GM12878 (cell line): ENCODE measurements at regions not wholly inside any gene's neighbourhood (a gene's known extent, or its start where the extent isn't known, plus 50 kb on each side); places are given as distances from the start of the nearest gene placed in this dataset.
"Not testable (repeated sequence)": the region's sequence is repeated elsewhere in the genome, so short reads cannot be mapped to it uniquely, and the experiment has no call there.

ENCODE experiments used
- ATAC-seq: fragments of 200-7000 bp; cut with Tn5 transposase; 3 replicates; pipeline ENCODE4 v1.9.1; 2020; ENCODE audit warnings: mild to moderate bottlenecking, moderate library complexity
- BruUV-seq: library from RNA; stranded (reverse); fragments of 400-500 nt; replicated peaks from 2 replicates; lab custom pipeline; 2021; lab: Mats Ljungman, UMichigan
- CTCF ChIA-PET: fragments of 300-600 bp; sonication (Branson Sonifier 250); formaldehyde crosslinking; extraction: SDS; loops from one replicate; lab custom pipeline; 2021; ENCODE audit warnings: inconsistent platforms; lab: Yijun Ruan, JAX
- POLR2A ChIA-PET: fragments of 350-600 bp; formaldehyde crosslinking; extraction: SDS; loops from one replicate; lab custom pipeline; 2021; ENCODE audit warnings: inconsistent platforms; lab: Charles Lee
- RAD21 ChIA-PET: fragments of 300-600 bp; sonication (Branson Sonifier 250); formaldehyde crosslinking; loops from one replicate; lab custom pipeline; 2023; ENCODE audit warnings: antibody characterized with exemption; ENCODE audit not compliant: unreplicated experiment; lab: Charles Lee
- SMC1A ChIA-PET: fragments of 300-600 bp; sonication (Branson Sonifier 250); formaldehyde crosslinking; loops from one replicate; lab custom pipeline; 2023; ENCODE audit not compliant: unreplicated experiment, uncharacterized antibody; lab: Charles Lee
- DNase-seq: peaks from one replicate; pipeline ENCODE4 v3.0.0-alpha.2; 2011; ENCODE audit warnings: low read depth, low spot score
- FAIRE-seq: peaks from 3 replicates; lab custom pipeline; 2011; peaks lifted over from hg19 to GRCh38; lab: Jason Lieb, UNC
- H2AFZ ChIP-seq: 2 replicates; pipeline ENCODE4 v1.6.0; 2011; ENCODE audit warnings: low read depth, low read length, control low read depth; ENCODE audit not compliant: control insufficient read depth
- H3K27ac ChIP-seq: 2 replicates; pipeline ENCODE4 v1.5.1; 2011; ENCODE audit warnings: control low read depth; ENCODE audit not compliant: control insufficient read depth, insufficient read depth
- H3K27me3 ChIP-seq, 2 experiments: replicated peaks in 1 of 2; 2 replicates each; pipeline versions ENCODE4 v1.6.0 to v1.6.1; 2011; ENCODE audit warnings: low read length in 1 of 2; ENCODE audit not compliant: control insufficient read depth in 2 of 2, insufficient read depth in 2 of 2
- H3K36me3 ChIP-seq, 2 experiments: 2 replicates each; pipeline ENCODE4 v1.5.1; 2011; ENCODE audit warnings: low read length in 1 of 2; ENCODE audit not compliant: control insufficient read depth in 2 of 2, insufficient read depth in 2 of 2
- H3K4me1 ChIP-seq: 2 replicates; pipeline ENCODE4 v1.6.1; 2011; ENCODE audit warnings: mild to moderate bottlenecking, low read length, moderate library complexity, mixed read lengths; ENCODE audit not compliant: control insufficient read depth, insufficient read depth
- H3K4me2 ChIP-seq: 2 replicates; pipeline ENCODE4 v1.6.0; 2011; ENCODE audit warnings: control low read depth; ENCODE audit not compliant: control insufficient read depth, insufficient read depth
- H3K4me3 ChIP-seq: fragments of 200-600 bp; sonication (generic); 2 replicates; pipeline ENCODE4 v1.5.1; 2016
- H3K79me2 ChIP-seq: 2 replicates; pipeline ENCODE4 v1.6.0; 2011; ENCODE audit warnings: low read length; ENCODE audit not compliant: control insufficient read depth, insufficient read depth
- H3K9ac ChIP-seq: 2 replicates; pipeline ENCODE4 v1.8.0; 2011; ENCODE audit warnings: low read length, control low read depth, mixed read lengths; ENCODE audit not compliant: control insufficient read depth, insufficient read depth
- H3K9me3 ChIP-seq: replicated peaks from 3 replicates; pipeline ENCODE4 v1.5.1; 2011; ENCODE audit warnings: mild to moderate bottlenecking, low read length; ENCODE audit not compliant: control insufficient read depth, insufficient read depth
- H4K20me1 ChIP-seq: 2 replicates; pipeline ENCODE4 v1.6.0; 2011; ENCODE audit not compliant: control insufficient read depth, insufficient read depth
- DPF2 ChIP-seq: fragments of 450-650 bp; IDR thresholded peaks from 2 replicates; pipeline ENCODE4 v1.6.1; 2017; ENCODE audit warnings: mild to moderate bottlenecking
- FOS ChIP-seq: IDR thresholded peaks from 3 replicates; pipeline ENCODE4 v1.6.1; 2011; ENCODE audit warnings: borderline replicate concordance; ENCODE audit not compliant: insufficient read length; ENCODE audit errors: extremely low read depth
- HCFC1 ChIP-seq: fragments of 150-350 bp; IDR thresholded peaks from 2 replicates; pipeline ENCODE4 v1.6.1; 2014; ENCODE audit warnings: low read length
- MXI1 ChIP-seq: fragments of 150-350 bp; IDR thresholded peaks from 2 replicates; pipeline ENCODE4 v1.6.1; 2011; ENCODE audit warnings: low read depth, mild to moderate bottlenecking, inconsistent platforms, low read length, improper control_type of control experiment
- NFIC ChIP-seq: IDR thresholded peaks from 2 replicates; pipeline ENCODE4 v1.6.1; 2012; ENCODE audit warnings: low read depth, mild to moderate bottlenecking, inconsistent platforms, low read length, moderate library complexity
- NR2C2 ChIP-seq: IDR thresholded peaks from 2 replicates; pipeline ENCODE4 v1.6.1; 2011; ENCODE audit warnings: borderline replicate concordance, low read depth; ENCODE audit not compliant: control insufficient read depth, insufficient read length
- PAX5 ChIP-seq: IDR thresholded peaks from 2 replicates; pipeline ENCODE4 v1.6.1; 2011; ENCODE audit warnings: low read depth, low read length, borderline replicate concordance
- SKIL ChIP-seq: fragments of 450-650 bp; IDR thresholded peaks from 2 replicates; pipeline ENCODE4 v1.6.1; 2017; ENCODE audit warnings: mild to moderate bottlenecking, low read depth, inconsistent platforms; ENCODE audit not compliant: poor library complexity, severe bottlenecking
- SMC3 ChIP-seq: IDR thresholded peaks from 2 replicates; pipeline ENCODE4 v1.6.1; 2011; ENCODE audit warnings: low read length, improper control_type of control experiment, borderline replicate concordance
- SPI1 ChIP-seq: IDR thresholded peaks from 2 replicates; pipeline ENCODE4 v1.6.1; 2011; ENCODE audit warnings: low read depth, mild to moderate bottlenecking, low read length, moderate library complexity, borderline replicate concordance; ENCODE audit not compliant: insufficient read depth
- TBL1XR1 ChIP-seq: IDR thresholded peaks from 2 replicates; pipeline ENCODE4 v1.6.1; 2012; ENCODE audit warnings: low read depth, low read length, improper control_type of control experiment
- TCF12 ChIP-seq: IDR thresholded peaks from 2 replicates; pipeline ENCODE4 v1.6.1; 2011; ENCODE audit warnings: low read depth, mild to moderate bottlenecking, low read length
- WGBS: methylation state at CpG from one replicate; pipeline ENCODE4 v1.1.6; 2016; ENCODE audit warnings: low lambda C conversion rate; ENCODE audit not compliant: insufficient replicate concordance, insufficient coverage; ENCODE audit errors: missing lambda C conversion rate; 5-methylcytosine and 5-hydroxymethylcytosine counted together
- in situ Hi-C: fragments of 300-500 bp; cut with MboI; formaldehyde crosslinking; loops from 9 replicates; pipeline ENCODE4 v1.14.3; 2018; ENCODE audit warnings: mixed read lengths
- intact Hi-C: fragments of 100-400 bp; cut with micrococcal nuclease; formaldehyde crosslinking; loops from one replicate; pipeline ENCODE4 v1.14.2; 2022; ENCODE audit not compliant: unreplicated experiment
- TF ChIP-seq, protein P1 (sequence below): fragments of 450-650 bp; IDR thresholded peaks from 2 replicates; pipeline ENCODE4 v1.6.1; 2018; ENCODE audit warnings: mild to moderate bottlenecking, low read depth, moderate library complexity; ENCODE audit not compliant: partially characterized antibody

GRCh38 chr13:78490225-78490624 lies 113.1 kb downstream of the POU4F1 start:
- H3K9ac ChIP-seq, in situ Hi-C loops, H3K4me3 ChIP-seq, FAIRE-seq, POLR2A ChIA-PET, intact Hi-C loops, ATAC-seq, H3K27ac ChIP-seq, H3K79me2 ChIP-seq, H3K27me3 ChIP-seq, H4K20me1 ChIP-seq, H2AFZ ChIP-seq, BruUV-seq, H3K36me3 ChIP-seq, DNase-seq, CTCF ChIA-PET, H3K4me1 ChIP-seq, H3K9me3 ChIP-seq, H3K4me2 ChIP-seq: not testable (repeated sequence)
- ChIA-PET RAD21 (interaction anchor here (1.1 kb wide), 1 partner anchor 16 kb away, joined by 3 read pairs; no protein-coding TSS in a partner anchor), SMC1A (interaction anchor here (1.2 kb wide), 1 partner anchor 127 kb away, joined by 3 read pairs; no protein-coding TSS in a partner anchor)
- TF ChIP-seq SPI1, result peak; percentile 57; the same call in 1 of the 2 replicates
- 64% methylated on average over 7 of the region's 7 CpGs for WGBS

GRCh38 chr13:78487707-78488106 lies 115.6 kb downstream of the POU4F1 start:
- BruUV-seq, result no TSS peak
- no peak for FAIRE-seq
- DNase-seq, result no peak
- Histone ChIP-seq H3K79me2 (no peaks in the 10 kb centered on the region), H3K4me2 (no peak overlapping the region), H3K36me3 (no peaks in the 10 kb centered on the region), H3K27me3 (no peaks in the 10 kb centered on the region), H2AFZ (no peak overlapping the region), H3K4me3 (no peak overlapping the region), H3K9ac (no peak overlapping the region), H3K9me3 (no peaks in the 10 kb centered on the region; the same call in 2 of the 3 replicates), H3K4me1 (no peaks in the 10 kb centered on the region), H3K27ac (no peak overlapping the region), H4K20me1 (no peaks in the 10 kb centered on the region)
- CTCF ChIA-PET, result no interaction called here
- no peak for TF ChIP-seq MXI1
- TF ChIP-seq TBL1XR1, result no peak
- TF ChIP-seq, protein P1, sequence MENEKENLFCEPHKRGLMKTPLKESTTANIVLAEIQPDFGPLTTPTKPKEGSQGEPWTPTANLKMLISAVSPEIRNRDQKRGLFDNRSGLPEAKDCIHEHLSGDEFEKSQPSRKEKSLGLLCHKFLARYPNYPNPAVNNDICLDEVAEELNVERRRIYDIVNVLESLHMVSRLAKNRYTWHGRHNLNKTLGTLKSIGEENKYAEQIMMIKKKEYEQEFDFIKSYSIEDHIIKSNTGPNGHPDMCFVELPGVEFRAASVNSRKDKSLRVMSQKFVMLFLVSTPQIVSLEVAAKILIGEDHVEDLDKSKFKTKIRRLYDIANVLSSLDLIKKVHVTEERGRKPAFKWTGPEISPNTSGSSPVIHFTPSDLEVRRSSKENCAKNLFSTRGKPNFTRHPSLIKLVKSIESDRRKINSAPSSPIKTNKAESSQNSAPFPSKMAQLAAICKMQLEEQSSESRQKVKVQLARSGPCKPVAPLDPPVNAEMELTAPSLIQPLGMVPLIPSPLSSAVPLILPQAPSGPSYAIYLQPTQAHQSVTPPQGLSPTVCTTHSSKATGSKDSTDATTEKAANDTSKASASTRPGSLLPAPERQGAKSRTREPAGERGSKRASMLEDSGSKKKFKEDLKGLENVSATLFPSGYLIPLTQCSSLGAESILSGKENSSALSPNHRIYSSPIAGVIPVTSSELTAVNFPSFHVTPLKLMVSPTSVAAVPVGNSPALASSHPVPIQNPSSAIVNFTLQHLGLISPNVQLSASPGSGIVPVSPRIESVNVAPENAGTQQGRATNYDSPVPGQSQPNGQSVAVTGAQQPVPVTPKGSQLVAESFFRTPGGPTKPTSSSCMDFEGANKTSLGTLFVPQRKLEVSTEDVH, result no peak
- TF ChIP-seq NFIC, result no peak
- no peak for TF ChIP-seq DPF2
- no peak for TF ChIP-seq SMC3
- no peak for TF ChIP-seq TCF12
- no peak for TF ChIP-seq FOS
- no peak for TF ChIP-seq PAX5
- TF ChIP-seq HCFC1, result no peak
- no peak for TF ChIP-seq NR2C2
- no peak for TF ChIP-seq SKIL
- POLR2A ChIA-PET, result no interaction called here
- 5% methylated on average over 1 of the region's 1 CpG for WGBS
- intact Hi-C loops, result no loop called here
- RAD21 ChIA-PET, result no interaction called here
- in situ Hi-C loops, result no loop called here
- SMC1A ChIA-PET, result interaction anchor here (1.0 to 1.4 kb wide), 2 partner anchors 11 to 18 kb away, joined by 3 read pairs; no protein-coding TSS in a partner anchor
- no peak for ATAC-seq
